Aorta (tissue), 5 donors: ENCODE measurements at regions not wholly inside any gene's neighbourhood (a gene's known extent, or its start where the extent isn't known, plus 50 kb on each side); places are given as distances from the start of the nearest gene placed in this dataset.

Experiments used
- ATAC-seq: fragments of 200-7000 bp; cut with Tn5 transposase; one replicate; pipeline ENCODE4 v1.9.1; 2022; ENCODE audit warnings: moderate library complexity; ENCODE audit not compliant: low FRiP score
- DNase-seq, 2 donors: peaks; one replicate each; pipeline ENCODE4 v3.0.0-alpha.2; 2020
- H3K27ac ChIP-seq, 2 donors: one replicate each; pipeline ENCODE4 v1.5.1; 2013; ENCODE audit warnings: low read length in 2 of 2, mild to moderate bottlenecking in 2 of 2, moderate library complexity in 2 of 2, control low read depth in 1 of 2, inconsistent platforms in 1 of 2, low read depth in 1 of 2
- H3K27me3 ChIP-seq, 2 donors: one replicate each; pipeline ENCODE4 v1.6.1; 2013; ENCODE audit warnings: control low read depth in 1 of 2, low read length in 1 of 2, mild to moderate bottlenecking in 1 of 2, moderate library complexity in 1 of 2; ENCODE audit not compliant: insufficient read depth in 2 of 2, control insufficient read depth in 1 of 2
- H3K36me3 ChIP-seq, 2 donors: one replicate each; pipeline ENCODE4 v1.6.1; 2013; ENCODE audit warnings: control low read depth in 1 of 2, low read length in 1 of 2, mild to moderate bottlenecking in 1 of 2; ENCODE audit not compliant: insufficient read depth in 2 of 2, control insufficient read depth in 1 of 2
- H3K4me1 ChIP-seq, 2 donors: one replicate each; pipeline ENCODE4 v1.6.1; 2013; ENCODE audit warnings: low read length in 2 of 2, control low read depth in 1 of 2, mild to moderate bottlenecking in 1 of 2, moderate library complexity in 1 of 2; ENCODE audit not compliant: insufficient read depth in 2 of 2, control insufficient read depth in 1 of 2
- H3K4me3 ChIP-seq, 2 donors: one replicate each; pipeline ENCODE4 v1.5.1; 2013; ENCODE audit warnings: low read length in 2 of 2, control low read depth in 1 of 2, mild to moderate bottlenecking in 1 of 2
- H3K9me3 ChIP-seq: one replicate; pipeline ENCODE4 v1.6.1; 2013; ENCODE audit warnings: mild to moderate bottlenecking, low read length; ENCODE audit not compliant: control insufficient read depth
- WGBS, 2 donors: extraction: QIAGEN DNeasy Blood & Tissue Kit; methylation state at CpG; one replicate each; pipeline ENCODE4 v1.1.7; 2013; 5-methylcytosine and 5-hydroxymethylcytosine counted together
- intact Hi-C, 2 donors: fragments of 100-400 bp; cut with DNase I; formaldehyde crosslinking; loops; one replicate each; pipeline versions ENCODE4 v1.14.2 to v1.15.0; 2022
- donor health status: healthy with polysubstance abuse.
- donor health status: Bipolar disorder and iron deficiency.
- donor health status: DM: no; HTN: no; CAD: no.
- donor health status: DM: no; HTN: no; CAD: no.
- donor health status: DM: yes; HTN: yes; CAD: no.

- ATAC-seq: no peak
- intact Hi-C loops: no loop called here
- H3K27me3 ChIP-seq: no peaks in the 10 kb centered on the region
Measured at GRCh38 chrX:123083924-123084323, 100.2 kb upstream of the GRIA3 start.

GRCh38 chrX:123084797-123085196 is 99.3 kb upstream of the GRIA3 start:
- peaks cover 2% of the 10 kb centered on the region for H3K9me3 ChIP-seq
- intact Hi-C loops: no loop called here
- H3K36me3 ChIP-seq: no peaks in the 10 kb centered on the region
- H3K4me1 ChIP-seq: no peaks in the 10 kb centered on the region
- H3K4me3 ChIP-seq: no peak overlapping the region
- DNase-seq (no peak), ATAC-seq (no peak)
- H3K27ac ChIP-seq: no peak overlapping the region
- H3K27me3 ChIP-seq: no peaks in the 10 kb centered on the region
- 76 to 84% methylated on average over 2 of the region's 2 CpGs for WGBS, 2 donors

More at GRCh38 chrX:123083924-123084323, 100.2 kb upstream of the GRIA3 start:
- DNase-seq: no peak
- Histone ChIP-seq H3K4me3 (no peak overlapping the region), H3K4me1 (no peaks in the 10 kb centered on the region), H3K27ac (no peak overlapping the region), H3K36me3 (no peaks in the 10 kb centered on the region), H3K9me3 (peaks cover 2% of the 10 kb centered on the region)
- 28 to 35% methylated on average over 2 of the region's 2 CpGs for WGBS, 2 donors

- WGBS, 2 donors: 68 to 81% methylated on average over 5 of the region's 5 CpGs
- Histone ChIP-seq H3K4me1 (no peaks in the 10 kb centered on the region), H3K36me3 (no peaks in the 10 kb centered on the region), H3K4me3 (no peak overlapping the region), H3K9me3 (peaks cover 2% of the 10 kb centered on the region), H3K27ac (no peak overlapping the region), H3K27me3 (no peaks in the 10 kb centered on the region)
- intact Hi-C loops: no loop called here
- DNase-seq: no peak
- no peak for ATAC-seq
Measured at GRCh38 chrX:123085311-123085940, 98.7 kb upstream of the GRIA3 start.

- ATAC-seq (no peak), DNase-seq (no peak)
- Histone ChIP-seq H3K27me3 (no peaks in the 10 kb centered on the region), H3K36me3 (no peaks in the 10 kb centered on the region), H3K4me3 (no peak overlapping the region), H3K9me3 (peaks cover 2% of the 10 kb centered on the region), H3K27ac (no peak overlapping the region), H3K4me1 (no peaks in the 10 kb centered on the region)
- 65 to 88% methylated on average over 2 of the region's 2 CpGs for WGBS, 2 donors
- intact Hi-C loops: no loop called here
Measured at GRCh38 chrX:123086768-123087167, 97.3 kb upstream of the GRIA3 start.

- Histone ChIP-seq H3K4me1 (no peaks in the 10 kb centered on the region), H3K9me3 (peaks cover 2% of the 10 kb centered on the region), H3K4me3 (no peak overlapping the region), H3K36me3 (no peaks in the 10 kb centered on the region), H3K27ac (no peak overlapping the region), H3K27me3 (no peaks in the 10 kb centered on the region)
- ATAC-seq (no peak), DNase-seq (no peak)
- intact Hi-C loops: no loop called here
Measured at GRCh38 chrX:123087326-123087725, 96.8 kb upstream of the GRIA3 start.

- no peak overlapping the region for H3K27ac ChIP-seq
- no peak for ATAC-seq
- intact Hi-C loops: no loop called here
Measured at GRCh38 chrX:123088331-123088730, 95.7 kb upstream of the GRIA3 start.

GRCh38 chrX:123088930-123089329 is 95.1 kb upstream of the GRIA3 start:
- no peak overlapping the region for H3K4me3 ChIP-seq
- WGBS, 2 donors: 80 to 94% methylated on average over 3 of the region's 3 CpGs
- intact Hi-C loops: no loop called here
- H3K9me3 ChIP-seq: peaks cover 2% of the 10 kb centered on the region
- H3K27ac ChIP-seq: no peak overlapping the region
- DNase-seq (no peak), ATAC-seq (no peak)
- H3K27me3 ChIP-seq: no peaks in the 10 kb centered on the region
- no peaks in the 10 kb centered on the region for H3K4me1 ChIP-seq
- no peaks in the 10 kb centered on the region for H3K36me3 ChIP-seq

More at GRCh38 chrX:123088331-123088730, 95.7 kb upstream of the GRIA3 start:
- no peak overlapping the region for H3K4me3 ChIP-seq
- peaks cover 2% of the 10 kb centered on the region for H3K9me3 ChIP-seq
- H3K27me3 ChIP-seq: no peaks in the 10 kb centered on the region
- no peaks in the 10 kb centered on the region for H3K36me3 ChIP-seq
- WGBS, 2 donors: 87 to 96% methylated on average over 2 of the region's 2 CpGs
- H3K4me1 ChIP-seq: no peaks in the 10 kb centered on the region
- no peak for DNase-seq

- H3K4me1 ChIP-seq: no peaks in the 10 kb centered on the region
- no peaks in the 10 kb centered on the region for H3K36me3 ChIP-seq
- H3K27me3 ChIP-seq: no peaks in the 10 kb centered on the region
- no peak for DNase-seq
- H3K27ac ChIP-seq: no peak overlapping the region
- intact Hi-C loops: no loop called here
- H3K4me3 ChIP-seq: no peak overlapping the region
- no peaks in the 10 kb centered on the region for H3K9me3 ChIP-seq
- WGBS, 2 donors: 64 to 92% methylated on average over 2 of the region's 2 CpGs
- no peak for ATAC-seq
Measured at GRCh38 chrX:123093792-123094191, 90.3 kb upstream of the GRIA3 start.

- no peaks in the 10 kb centered on the region for H3K27me3 ChIP-seq
- no peaks in the 10 kb centered on the region for H3K9me3 ChIP-seq
- no peak overlapping the region for H3K4me3 ChIP-seq
- H3K27ac ChIP-seq: no peak overlapping the region
- ATAC-seq: no peak
- intact Hi-C loops: no loop called here
- H3K36me3 ChIP-seq: no peaks in the 10 kb centered on the region
- 70 to 83% methylated on average over 4 of the region's 4 CpGs for WGBS, 2 donors
- DNase-seq: no peak
- no peaks in the 10 kb centered on the region for H3K4me1 ChIP-seq
Measured at GRCh38 chrX:123108513-123109427, 75.3 kb upstream of the GRIA3 start.
